Karpas-422 (cell line): ENCODE measurements at regions not wholly inside any gene's neighbourhood (a gene's known extent, or its start where the extent isn't known, plus 50 kb on each side); places are given as distances from the start of the nearest gene placed in this dataset.
"Not testable (repeated sequence)": the region's sequence is repeated elsewhere in the genome, so short reads cannot be mapped to it uniquely, and the experiment has no call there.

ENCODE experiments used
- DNase-seq: peaks from one replicate; pipeline ENCODE4 v3.0.0-alpha.2; 2015
- H2AFZ ChIP-seq: fragments of 200-600 bp; sonication (generic); 2 replicates; pipeline ENCODE4 v1.6.1; 2014; ENCODE audit warnings: antibody characterized with exemption, low read length, mixed read lengths
- H3K27ac ChIP-seq: fragments of 200-600 bp; sonication (generic); 2 replicates; pipeline ENCODE4 v1.5.1; 2014; ENCODE audit warnings: mild to moderate bottlenecking, low read length, moderate library complexity
- H3K27me3 ChIP-seq: fragments of 200-600 bp; sonication (generic); 2 replicates; pipeline ENCODE4 v1.6.1; 2014; ENCODE audit warnings: low read length, mixed read lengths
- H3K36me3 ChIP-seq: fragments of 200-600 bp; sonication (generic); 2 replicates; pipeline ENCODE4 v1.6.1; 2014; ENCODE audit warnings: low read length, mixed read lengths; ENCODE audit not compliant: insufficient read depth
- H3K4me1 ChIP-seq: fragments of 200-600 bp; sonication (generic); 2 replicates; pipeline ENCODE4 v1.6.1; 2014; ENCODE audit warnings: mild to moderate bottlenecking, low read length, mixed read lengths
- H3K4me2 ChIP-seq: fragments of 200-600 bp; sonication (generic); 2 replicates; pipeline ENCODE4 v1.6.1; 2014; ENCODE audit warnings: low read length, low read depth, mild to moderate bottlenecking; ENCODE audit not compliant: poor library complexity, severe bottlenecking
- H3K4me3 ChIP-seq: fragments of 200-600 bp; sonication (generic); 2 replicates; pipeline ENCODE4 v1.5.1; 2014; ENCODE audit warnings: mild to moderate bottlenecking, antibody characterized with exemption, low read length, mixed read lengths
- H3K79me2 ChIP-seq: fragments of 200-600 bp; sonication (generic); 2 replicates; pipeline ENCODE4 v1.6.1; 2014; ENCODE audit warnings: mild to moderate bottlenecking, low read length, mixed read lengths
- H3K9ac ChIP-seq: fragments of 200-600 bp; sonication (generic); 2 replicates; pipeline ENCODE4 v1.6.0; 2014; ENCODE audit warnings: low read length
- H3K9me2 ChIP-seq: fragments of 200-600 bp; sonication (generic), shearing (Covaris generic); replicated peaks from 2 replicates; pipeline ENCODE4 v1.6.0; 2014; ENCODE audit warnings: mild to moderate bottlenecking, low read length, moderate library complexity; ENCODE audit not compliant: insufficient read depth
- H3K9me3 ChIP-seq: fragments of 300-700, 200-600 bp; sonication (generic); 2 replicates; pipeline ENCODE4 v1.6.1; 2014; ENCODE audit warnings: low read length, mixed read lengths
- H4K20me1 ChIP-seq: fragments of 200-600 bp; sonication (generic); 2 replicates; pipeline ENCODE4 v1.6.1; 2014; ENCODE audit warnings: mild to moderate bottlenecking, antibody characterized with exemption, low read length, low read depth; ENCODE audit not compliant: insufficient read depth

- Histone ChIP-seq H3K27me3 (no peaks in the 10 kb centered on the region), H3K9me3 (peaks cover 7% of the 10 kb centered on the region; the same call in 1 of the 2 replicates), H3K79me2 (no peaks in the 10 kb centered on the region), H3K27ac (no peak overlapping the region), H3K4me2 (no peak overlapping the region), H3K36me3 (no peaks in the 10 kb centered on the region; the same call in 1 of the 2 replicates), H3K4me1 (peaks cover 22% of the 10 kb centered on the region), H3K4me3 (no peak overlapping the region), H2AFZ (peak overlapping the region; percentile 31; the same call in 1 of the 2 replicates), H4K20me1 (no peaks in the 10 kb centered on the region), H3K9me2 (no peaks in the 10 kb centered on the region), H3K9ac (no peak overlapping the region)
- no peak for DNase-seq
Observed at GRCh38 chr12:75631831-75632230, 120.4 kb upstream of the KRR1 start.

GRCh38 chr12:75630091-75630490, 118.7 kb upstream of the KRR1 start:
- Histone ChIP-seq H3K9me3 (peaks cover 7% of the 10 kb centered on the region; the same call in 1 of the 2 replicates), H3K9ac (no peak overlapping the region), H3K4me3 (no peak overlapping the region), H3K27ac (peak overlapping the region; percentile 75; the same call in 1 of the 2 replicates), H4K20me1 (no peaks in the 10 kb centered on the region), H3K27me3 (no peaks in the 10 kb centered on the region), H3K36me3 (no peaks in the 10 kb centered on the region; the same call in 1 of the 2 replicates), H3K4me2 (no peak overlapping the region), H2AFZ (peak overlapping the region; percentile 45; the same call in 1 of the 2 replicates), H3K79me2 (no peaks in the 10 kb centered on the region), H3K9me2 (no peaks in the 10 kb centered on the region), H3K4me1 (peaks cover 35% of the 10 kb centered on the region)
- no peak for DNase-seq

DNA sequence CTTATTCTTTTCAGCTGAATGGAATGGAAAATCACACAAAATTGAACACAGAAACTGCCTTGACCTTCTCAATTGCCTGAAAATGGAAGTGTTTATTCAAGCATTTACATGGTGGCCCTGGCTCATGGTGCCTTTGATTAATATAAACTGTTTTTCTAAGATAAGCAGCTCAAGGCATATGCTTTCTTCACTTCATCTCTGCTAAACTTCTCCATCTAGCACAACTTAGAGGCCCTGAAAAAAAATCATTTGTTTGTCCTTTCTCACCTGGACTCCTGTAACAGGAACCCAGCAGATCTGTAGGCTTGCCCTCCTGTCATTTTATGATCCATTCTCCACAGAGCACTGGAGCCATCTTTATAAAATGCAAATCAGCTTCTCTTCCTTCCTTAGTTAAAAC, 117.5 kb upstream of the KRR1 start:
- no peak overlapping the region for H3K4me3 ChIP-seq
- H4K20me1 ChIP-seq = no peaks in the 10 kb centered on the region
- no peaks in the 10 kb centered on the region for H3K79me2 ChIP-seq
- H3K9me2 ChIP-seq = no peaks in the 10 kb centered on the region
- H3K9ac ChIP-seq = no peak overlapping the region
- no peaks in the 10 kb centered on the region; the same call in 1 of the 2 replicates for H3K36me3 ChIP-seq
- no peaks in the 10 kb centered on the region for H3K27me3 ChIP-seq
- peaks cover 35% of the 10 kb centered on the region for H3K4me1 ChIP-seq
- peak overlapping the region; percentile 87 for H2AFZ ChIP-seq
- peaks cover 7% of the 10 kb centered on the region; the same call in 1 of the 2 replicates for H3K9me3 ChIP-seq
- peak overlapping the region; percentile 75 for H3K27ac ChIP-seq
- H3K4me2 ChIP-seq = peak overlapping the region; percentile 31
- DNase-seq = peak; percentile 56

DNA sequence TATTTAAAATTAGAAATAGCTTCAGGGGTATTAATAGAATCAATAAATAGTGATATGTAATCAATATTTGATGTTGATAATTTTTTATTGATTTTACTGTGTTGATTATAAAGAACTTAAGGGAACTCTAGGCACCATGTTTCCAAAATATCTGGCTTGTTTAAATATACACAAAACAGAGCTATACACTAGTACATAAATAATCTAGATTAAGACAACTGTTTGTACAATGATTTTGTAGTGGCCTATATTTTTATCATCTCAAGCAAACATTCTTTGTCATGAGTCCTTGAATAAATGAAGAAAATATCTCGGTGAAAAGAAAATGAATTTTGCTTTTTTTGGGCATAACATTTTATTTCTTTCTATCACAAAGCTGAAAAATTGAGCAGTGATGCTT, 117.1 kb upstream of the KRR1 start:
- H3K9ac ChIP-seq = no peak overlapping the region

GRCh38 chr12:75623631-75624154, 112.3 kb upstream of the KRR1 start:
- H3K9ac ChIP-seq = no peak overlapping the region
- H3K4me3 ChIP-seq = no peak overlapping the region
- H3K4me2 ChIP-seq = no peak overlapping the region
- peaks cover 23% of the 10 kb centered on the region for H3K4me1 ChIP-seq
- H3K79me2 ChIP-seq = no peaks in the 10 kb centered on the region
- no peaks in the 10 kb centered on the region for H3K36me3 ChIP-seq
- no peaks in the 10 kb centered on the region for H3K9me2 ChIP-seq
- H3K27me3 ChIP-seq = no peaks in the 10 kb centered on the region
- H4K20me1 ChIP-seq = no peaks in the 10 kb centered on the region
- peak overlapping the region; percentile 25; the same call in 1 of the 2 replicates for H3K27ac ChIP-seq
- H2AFZ ChIP-seq = peak overlapping the region; percentile 86
- H3K9me3 ChIP-seq = no peaks in the 10 kb centered on the region
- DNase-seq = no peak

More for the DNA sequence above, 117.1 kb upstream of the KRR1 start:
- Histone ChIP-seq H3K9me2 (no peaks in the 10 kb centered on the region), H2AFZ (peak overlapping the region; percentile 87), H3K27me3 (no peaks in the 10 kb centered on the region), H3K79me2 (no peaks in the 10 kb centered on the region), H3K4me3 (no peak overlapping the region; the same call in 1 of the 2 replicates), H3K4me1 (peaks cover 35% of the 10 kb centered on the region), H3K4me2 (peak overlapping the region; percentile 31), H4K20me1 (no peaks in the 10 kb centered on the region), H3K9me3 (peaks cover 7% of the 10 kb centered on the region; the same call in 1 of the 2 replicates), H3K36me3 (no peaks in the 10 kb centered on the region; the same call in 1 of the 2 replicates), H3K27ac (peak overlapping the region; percentile 75)
- DNase-seq = no peak

DNA sequence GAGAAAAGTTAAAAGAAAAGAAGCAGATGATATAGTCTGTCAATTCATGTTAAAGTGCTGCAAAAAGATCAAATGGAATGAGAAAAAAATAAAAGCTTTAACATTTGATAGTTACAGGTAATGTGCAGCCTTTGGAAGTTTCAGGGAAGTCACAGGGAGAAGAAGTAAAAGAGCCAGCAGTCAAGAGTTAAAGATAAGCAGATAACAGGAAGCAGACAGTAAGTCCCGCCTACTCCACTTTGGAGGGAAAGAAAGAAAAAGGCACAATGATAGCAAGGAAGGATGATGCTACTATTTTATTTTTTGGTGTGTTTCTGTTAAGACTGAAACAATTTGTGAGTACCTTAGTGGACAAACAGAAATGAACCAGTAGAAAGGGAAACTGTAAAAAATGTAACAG, 111.1 kb upstream of the KRR1 start:
- no peaks in the 10 kb centered on the region for H3K36me3 ChIP-seq
- no peaks in the 10 kb centered on the region for H3K27me3 ChIP-seq
- H3K4me1 ChIP-seq = peaks cover 14% of the 10 kb centered on the region
- no peak for DNase-seq
- H4K20me1 ChIP-seq = no peaks in the 10 kb centered on the region
- no peak overlapping the region for H3K4me2 ChIP-seq
- H3K79me2 ChIP-seq = no peaks in the 10 kb centered on the region
- H3K4me3 ChIP-seq = no peak overlapping the region
- H3K27ac ChIP-seq = peak overlapping the region; percentile 2; the same call in 1 of the 2 replicates
- no peaks in the 10 kb centered on the region for H3K9me3 ChIP-seq
- no peak overlapping the region for H3K9ac ChIP-seq
- peak overlapping the region; percentile 86 for H2AFZ ChIP-seq
- no peaks in the 10 kb centered on the region for H3K9me2 ChIP-seq

GRCh38 chr12:75614396-75614795, 103.0 kb upstream of the KRR1 start:
- not testable (repeated sequence) for H3K79me2 ChIP-seq, H3K4me3 ChIP-seq, H3K4me2 ChIP-seq, H3K9me2 ChIP-seq, H3K36me3 ChIP-seq, H3K27ac ChIP-seq, H2AFZ ChIP-seq, H3K9ac ChIP-seq, H3K27me3 ChIP-seq, H3K4me1 ChIP-seq, H3K9me3 ChIP-seq, H4K20me1 ChIP-seq, DNase-seq

DNA sequence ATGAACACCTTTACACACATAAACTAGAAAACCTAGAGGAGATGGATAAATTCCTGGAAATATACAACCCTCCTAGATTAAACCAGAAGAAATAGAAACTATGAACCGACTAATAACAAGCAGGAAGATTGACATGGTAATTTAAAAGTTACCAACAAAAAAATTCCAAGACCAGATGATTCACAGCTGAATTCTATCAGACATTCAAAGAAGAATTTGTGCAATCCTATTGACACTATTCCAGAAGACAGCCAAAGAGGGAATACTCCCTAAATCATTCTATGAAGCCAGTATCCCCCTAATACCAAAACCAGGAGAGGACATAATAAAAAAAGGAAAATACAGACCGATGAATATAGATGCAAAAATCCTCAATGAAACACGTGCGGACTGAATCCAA, 102.6 kb upstream of the KRR1 start:
- H3K79me2 ChIP-seq = no peaks in the 10 kb centered on the region
- H3K4me1 ChIP-seq = no peaks in the 10 kb centered on the region
- no peaks in the 10 kb centered on the region for H3K9me2 ChIP-seq
- no peaks in the 10 kb centered on the region for H3K36me3 ChIP-seq
- no peak overlapping the region for H2AFZ ChIP-seq
- H3K4me2 ChIP-seq = no peak overlapping the region
- no peaks in the 10 kb centered on the region for H4K20me1 ChIP-seq
- no peak for DNase-seq
- H3K9ac ChIP-seq = no peak overlapping the region
- H3K27me3 ChIP-seq = no peaks in the 10 kb centered on the region
- no peaks in the 10 kb centered on the region for H3K9me3 ChIP-seq
- no peak overlapping the region for H3K27ac ChIP-seq
- no peak overlapping the region for H3K4me3 ChIP-seq
